ENCODE measurements at regions not wholly inside any gene's neighbourhood (a gene's known extent, or its start where the extent isn't known, plus 50 kb on each side); places are given as distances from the start of the nearest gene placed in this dataset.

GRCh38 chr3:71997066-71997653 lies 212.2 kb upstream of the PROK2 start:
- Mint-ChIP-seq H3K27ac (no peak overlapping the region), H3K27me3 (ENCODE audit: low read depth) (peaks cover 3% of the 10 kb centered on the region), H3K9me3 (ENCODE audit: insufficient read depth) (no peaks in the 10 kb centered on the region), H3K36me3 (ENCODE audit: low read depth) (no peaks in the 10 kb centered on the region), H3K4me3 (no peak overlapping the region), H3K4me1 (ENCODE audit: low read depth) (peaks cover 9% of the 10 kb centered on the region)
- no peak for ATAC-seq
- CTCF ChIA-PET, result no interaction called here
- no peak for DNase-seq
- POLR2A ChIA-PET, result no interaction called here

GRCh38 chr3:71994906-71995305 lies 210.0 kb upstream of the PROK2 start:
- Mint-ChIP-seq H3K9me3 (ENCODE audit: insufficient read depth) (peaks cover 5% of the 10 kb centered on the region), H3K27ac (no peak overlapping the region), H3K27me3 (ENCODE audit: low read depth) (peaks cover 3% of the 10 kb centered on the region), H3K36me3 (ENCODE audit: low read depth) (no peaks in the 10 kb centered on the region), H3K4me1 (ENCODE audit: low read depth) (peaks cover 9% of the 10 kb centered on the region), H3K4me3 (no peak overlapping the region)
- ATAC-seq (no peak), DNase-seq (no peak)
- ChIA-PET CTCF (no interaction called here), POLR2A (no interaction called here)

- Mint-ChIP-seq H3K4me1 (ENCODE audit: low read depth) (peaks cover 9% of the 10 kb centered on the region), H3K4me3 (no peak overlapping the region), H3K9me3 (ENCODE audit: insufficient read depth) (peaks cover 5% of the 10 kb centered on the region), H3K27ac (no peak overlapping the region), H3K36me3 (ENCODE audit: low read depth) (no peaks in the 10 kb centered on the region), H3K27me3 (ENCODE audit: low read depth) (peaks cover 3% of the 10 kb centered on the region)
- CTCF ChIA-PET, result no interaction called here
- no peak for DNase-seq
- no peak for ATAC-seq
- POLR2A ChIA-PET, result no interaction called here
Observed at GRCh38 chr3:71994203-71994602, 209.3 kb upstream of the PROK2 start.

GRCh38 chr3:71991681-71992080 lies 206.7 kb upstream of the PROK2 start:
- POLR2A ChIA-PET, result no interaction called here
- Mint-ChIP-seq H3K4me1 (ENCODE audit: low read depth) (peaks cover 17% of the 10 kb centered on the region), H3K27me3 (ENCODE audit: low read depth) (no peaks in the 10 kb centered on the region), H3K27ac (no peak overlapping the region), H3K9me3 (ENCODE audit: insufficient read depth) (peaks cover 5% of the 10 kb centered on the region), H3K4me3 (no peak overlapping the region), H3K36me3 (ENCODE audit: low read depth) (no peaks in the 10 kb centered on the region)
- no peak for DNase-seq
- CTCF ChIA-PET, result no interaction called here
- ATAC-seq, result no peak

- DNase-seq, result no peak
- no peaks in the 10 kb centered on the region for H3K27me3 Mint-ChIP-seq (ENCODE audit: low read depth)
- H3K36me3 Mint-ChIP-seq (ENCODE audit: low read depth), result no peaks in the 10 kb centered on the region
- no peak overlapping the region for H3K4me3 Mint-ChIP-seq
- CTCF ChIA-PET, result no interaction called here
- peaks cover 5% of the 10 kb centered on the region for H3K9me3 Mint-ChIP-seq (ENCODE audit: insufficient read depth)
- H3K4me1 Mint-ChIP-seq (ENCODE audit: low read depth), result peaks cover 17% of the 10 kb centered on the region
- no peak for ATAC-seq
- POLR2A ChIA-PET, result no interaction called here
- no peak overlapping the region for H3K27ac Mint-ChIP-seq
Observed at GRCh38 chr3:71991046-71991445, 206.1 kb upstream of the PROK2 start.

GRCh38 chr3:71990545-71990944 lies 205.6 kb upstream of the PROK2 start:
- H3K27me3 Mint-ChIP-seq (ENCODE audit: low read depth), result no peaks in the 10 kb centered on the region
- DNase-seq, result no peak
- H3K4me3 Mint-ChIP-seq, result no peak overlapping the region
- peaks cover 18% of the 10 kb centered on the region for H3K4me1 Mint-ChIP-seq (ENCODE audit: low read depth)
- ATAC-seq, result no peak
- no peaks in the 10 kb centered on the region for H3K36me3 Mint-ChIP-seq (ENCODE audit: low read depth)
- H3K9me3 Mint-ChIP-seq (ENCODE audit: insufficient read depth), result peaks cover 5% of the 10 kb centered on the region
- ChIA-PET CTCF (no interaction called here), POLR2A (no interaction called here)
- no peak overlapping the region for H3K27ac Mint-ChIP-seq

- H3K27me3 Mint-ChIP-seq (ENCODE audit: low read depth), result no peaks in the 10 kb centered on the region
- CTCF ChIA-PET, result no interaction called here
Observed at GRCh38 chr3:71989165-71989564, 204.2 kb upstream of the PROK2 start.

GRCh38 chr3:71987828-71988227 lies 202.9 kb upstream of the PROK2 start:
- Mint-ChIP-seq H3K4me3 (no peak overlapping the region), H3K4me1 (ENCODE audit: low read depth) (peaks cover 23% of the 10 kb centered on the region), H3K9me3 (ENCODE audit: insufficient read depth) (peaks cover 5% of the 10 kb centered on the region), H3K36me3 (ENCODE audit: low read depth) (no peaks in the 10 kb centered on the region), H3K27me3 (ENCODE audit: low read depth) (no peaks in the 10 kb centered on the region), H3K27ac (no peak overlapping the region)
- no peak for DNase-seq
- CTCF ChIA-PET, result no interaction called here
- POLR2A ChIA-PET, result no interaction called here
- no peak for ATAC-seq

More at GRCh38 chr3:71989165-71989564, 204.2 kb upstream of the PROK2 start:
- peaks cover 19% of the 10 kb centered on the region for H3K4me1 Mint-ChIP-seq (ENCODE audit: low read depth)
- no peak for DNase-seq
- no peak overlapping the region for H3K27ac Mint-ChIP-seq
- H3K36me3 Mint-ChIP-seq (ENCODE audit: low read depth), result no peaks in the 10 kb centered on the region
- no peak for ATAC-seq
- H3K4me3 Mint-ChIP-seq, result no peak overlapping the region
- H3K9me3 Mint-ChIP-seq (ENCODE audit: insufficient read depth), result peaks cover 5% of the 10 kb centered on the region
- POLR2A ChIA-PET, result interaction anchor here (0.6 kb wide), 1 partner anchor 783 kb away, joined by 3 read pairs; no protein-coding TSS in a partner anchor

- ATAC-seq (no peak), DNase-seq (no peak)
- no peak overlapping the region for H3K27ac Mint-ChIP-seq
- no peak overlapping the region for H3K4me3 Mint-ChIP-seq
- ChIA-PET POLR2A (no interaction called here), CTCF (no interaction called here)
- peaks cover 5% of the 10 kb centered on the region for H3K9me3 Mint-ChIP-seq (ENCODE audit: insufficient read depth)
- peaks cover 29% of the 10 kb centered on the region for H3K4me1 Mint-ChIP-seq (ENCODE audit: low read depth)
- H3K36me3 Mint-ChIP-seq (ENCODE audit: low read depth), result no peaks in the 10 kb centered on the region
- no peaks in the 10 kb centered on the region for H3K27me3 Mint-ChIP-seq (ENCODE audit: low read depth)
Observed at GRCh38 chr3:71987089-71987735, 202.3 kb upstream of the PROK2 start.

- Mint-ChIP-seq H3K27ac (no peak overlapping the region), H3K9me3 (ENCODE audit: insufficient read depth) (peaks cover 5% of the 10 kb centered on the region), H3K4me1 (ENCODE audit: low read depth) (peaks cover 30% of the 10 kb centered on the region), H3K36me3 (ENCODE audit: low read depth) (no peaks in the 10 kb centered on the region), H3K4me3 (no peak overlapping the region), H3K27me3 (ENCODE audit: low read depth) (no peaks in the 10 kb centered on the region)
- CTCF ChIA-PET, result no interaction called here
- DNase-seq, result no peak
- POLR2A ChIA-PET, result no interaction called here
- ATAC-seq, result no peak
Observed at GRCh38 chr3:71986606-71987005, 201.7 kb upstream of the PROK2 start.

GRCh38 chr3:71984843-71985613 lies 200.1 kb upstream of the PROK2 start:
- CTCF ChIA-PET, result no interaction called here
- no peak overlapping the region for H3K27ac Mint-ChIP-seq
- no peak overlapping the region for H3K4me3 Mint-ChIP-seq
- ATAC-seq (no peak), DNase-seq (no peak)
- no peaks in the 10 kb centered on the region for H3K36me3 Mint-ChIP-seq (ENCODE audit: low read depth)
- no peaks in the 10 kb centered on the region for H3K27me3 Mint-ChIP-seq (ENCODE audit: low read depth)
- POLR2A ChIA-PET, result interaction anchor here (0.6 kb wide), 1 partner anchor 865 kb away, joined by 3 read pairs; no protein-coding TSS in a partner anchor
- H3K9me3 Mint-ChIP-seq (ENCODE audit: insufficient read depth), result no peaks in the 10 kb centered on the region
- H3K4me1 Mint-ChIP-seq (ENCODE audit: low read depth), result peaks cover 30% of the 10 kb centered on the region

- H3K4me3 Mint-ChIP-seq, result no peak overlapping the region
- ATAC-seq, result no peak
- H3K4me1 Mint-ChIP-seq (ENCODE audit: low read depth), result peaks cover 30% of the 10 kb centered on the region
- H3K27ac Mint-ChIP-seq, result no peak overlapping the region
- ChIA-PET CTCF (interaction anchor here (1.3 kb wide), 1 partner anchor 108 kb away, joined by 3 read pairs; no protein-coding TSS in a partner anchor), POLR2A (no interaction called here)
- H3K27me3 Mint-ChIP-seq (ENCODE audit: low read depth), result no peaks in the 10 kb centered on the region
- no peaks in the 10 kb centered on the region for H3K9me3 Mint-ChIP-seq (ENCODE audit: insufficient read depth)
- H3K36me3 Mint-ChIP-seq (ENCODE audit: low read depth), result no peaks in the 10 kb centered on the region
- no peak for DNase-seq
Observed at GRCh38 chr3:71983694-71984093, 198.7 kb upstream of the PROK2 start.

Data from activated CD8-positive, alpha-beta T cell treated with anti-CD3 and anti-CD28 coated beads, Interleukin-2, amount 10 ng/mL, durations not matched to agents 7 days and 5 days (primary cell).